PFSK-1 (cell line): ENCODE measurements at regions not wholly inside any gene's neighbourhood (a gene's known extent, or its start where the extent isn't known, plus 50 kb on each side); places are given as distances from the start of the nearest gene placed in this dataset.

Experiments
- FOXP2 ChIP-seq: optimal IDR thresholded peaks from 2 replicates; pipeline ENCODE3; 2011; ENCODE audit warnings: borderline replicate concordance, control low read depth, inconsistent platforms; ENCODE audit not compliant: insufficient read depth; ENCODE audit errors: extremely low read length, extremely low read depth
- POLR2AphosphoS5 ChIP-seq: IDR thresholded peaks from 2 replicates; pipeline ENCODE4 v1.6.1; 2012; ENCODE audit warnings: low read depth, mild to moderate bottlenecking, control low read depth, low read length, moderate library complexity
- REST ChIP-seq, 2 experiments: IDR thresholded peaks; 2 replicates each; pipeline versions ENCODE4 v1.6.1 to v1.8.0; 2011 to 2012; ENCODE audit warnings: low read depth in 2 of 2, low read length in 2 of 2, control low read depth in 1 of 2, inconsistent platforms in 1 of 2, mild to moderate bottlenecking in 1 of 2, moderate library complexity in 1 of 2; ENCODE audit not compliant: insufficient read depth in 1 of 2
- SIN3A ChIP-seq: IDR thresholded peaks from 2 replicates; pipeline ENCODE4 v1.6.1; 2012; ENCODE audit warnings: mild to moderate bottlenecking, low read length, moderate library complexity, borderline replicate concordance; ENCODE audit not compliant: insufficient read depth
- TAF1 ChIP-seq: IDR thresholded peaks from 2 replicates; pipeline ENCODE4 v1.6.1; 2012; ENCODE audit warnings: low read length, control low read depth, borderline replicate concordance; ENCODE audit not compliant: insufficient read depth

- TF ChIP-seq REST (IDR thresholded peaks at IDR 0.05; ENCODE audit: insufficient read depth in 1 of 2, low read depth in 2 of 2, low read length in 2 of 2): no peak
- TF ChIP-seq TAF1: no peak
- TF ChIP-seq POLR2AphosphoS5: no peak
- TF ChIP-seq SIN3A: no peak
- TF ChIP-seq FOXP2: no peak
Measured at GRCh38 chr1:191788551-191788950, 369.7 kb upstream of the RGS18 start.

GRCh38 chr1:191798178-191798577 lies 360.1 kb upstream of the RGS18 start:
- TF ChIP-seq TAF1: no peak
- no peak for TF ChIP-seq SIN3A
- TF ChIP-seq REST (IDR thresholded peaks at IDR 0.05; ENCODE audit: insufficient read depth in 1 of 2, low read depth in 2 of 2, low read length in 2 of 2): no peak
- no peak for TF ChIP-seq POLR2AphosphoS5
- TF ChIP-seq FOXP2: no peak

GRCh38 chr1:191804311-191804710 lies 354.0 kb upstream of the RGS18 start:
- TF ChIP-seq TAF1: no peak
- TF ChIP-seq FOXP2: no peak
- no peak for TF ChIP-seq SIN3A
- TF ChIP-seq REST (IDR thresholded peaks at IDR 0.05; ENCODE audit: insufficient read depth in 1 of 2, low read depth in 2 of 2, low read length in 2 of 2): no peak
- TF ChIP-seq POLR2AphosphoS5: no peak

GRCh38 chr1:191818198-191818597 lies 340.1 kb upstream of the RGS18 start:
- TF ChIP-seq SIN3A (no peak), FOXP2 (no peak), REST (IDR thresholded peaks at IDR 0.05; ENCODE audit: insufficient read depth in 1 of 2, low read depth in 2 of 2, low read length in 2 of 2) (no peak), TAF1 (no peak), POLR2AphosphoS5 (no peak)

GRCh38 chr1:191831572-191831971 lies 326.7 kb upstream of the RGS18 start:
- TF ChIP-seq FOXP2 (no peak), SIN3A (no peak), POLR2AphosphoS5 (no peak), REST (IDR thresholded peaks at IDR 0.05; ENCODE audit: insufficient read depth in 1 of 2, low read depth in 2 of 2, low read length in 2 of 2) (no peak), TAF1 (no peak)
